CD4-positive, alpha-beta T cell treated with Interferon alpha-2 for 1 hour (primary cell): ENCODE measurements at regions not wholly inside any gene's neighbourhood (a gene's known extent, or its start where the extent isn't known, plus 50 kb on each side); places are given as distances from the start of the nearest gene placed in this dataset.
"Not testable (repeated sequence)": the region's sequence is repeated elsewhere in the genome, so short reads cannot be mapped to it uniquely, and the experiment has no call there.

Source experiments
- DNase-seq, 2 donors: peaks; one replicate each; pipeline ENCODE4 v3.0.0-alpha.2; 2020 to 2022

GRCh38 chr6:153526479-153526878 lies 395.4 kb upstream of the RGS17 start:
- no peak for DNase-seq

GRCh38 chr6:153525998-153526397 lies 394.9 kb upstream of the RGS17 start:
- no peak for DNase-seq

GRCh38 chr6:153523390-153523789 lies 392.3 kb upstream of the RGS17 start:
- DNase-seq, result no peak

- DNase-seq, result peak in 1 of 2 donors; percentile 22
These were observed 380.9 kb upstream of the RGS17 start for GRCh38 chr6:153511896-153512496.

- DNase-seq, result no peak
These were observed 372.7 kb upstream of the RGS17 start for GRCh38 chr6:153503810-153504209.

- DNase-seq, result no peak
These were observed 362.4 kb upstream of the RGS17 start for GRCh38 chr6:153493501-153493900.

GRCh38 chr6:153489479-153489878 lies 358.4 kb upstream of the RGS17 start:
- DNase-seq, result no peak

- DNase-seq, result no peak
These were observed 357.2 kb upstream of the RGS17 start for GRCh38 chr6:153488267-153488666.

GRCh38 chr6:153485072-153485471 lies 354.0 kb upstream of the RGS17 start:
- no peak for DNase-seq

- no peak for DNase-seq
These were observed 353.0 kb upstream of the RGS17 start for GRCh38 chr6:153484056-153484455.

- no peak for DNase-seq
These were observed 345.2 kb upstream of the RGS17 start for GRCh38 chr6:153476243-153476642.

GRCh38 chr6:153465050-153465449 lies 334.0 kb upstream of the RGS17 start:
- DNase-seq, result no peak

GRCh38 chr6:153449279-153449678 lies 318.2 kb upstream of the RGS17 start:
- no peak for DNase-seq

- not testable (repeated sequence) for DNase-seq
These were observed 311.7 kb upstream of the RGS17 start for GRCh38 chr6:153442749-153443148.

GRCh38 chr6:153442096-153442495 lies 311.0 kb upstream of the RGS17 start:
- DNase-seq, result no peak

GRCh38 chr6:153437193-153437592 lies 306.1 kb upstream of the RGS17 start:
- no peak for DNase-seq

GRCh38 chr6:153436351-153436750 lies 305.3 kb upstream of the RGS17 start:
- DNase-seq, result no peak

- DNase-seq, result no peak
These were observed 304.7 kb upstream of the RGS17 start for GRCh38 chr6:153435787-153436186.

GRCh38 chr6:153425536-153425935 lies 294.5 kb upstream of the RGS17 start:
- no peak for DNase-seq

GRCh38 chr6:153424719-153425400 lies 293.8 kb upstream of the RGS17 start:
- no peak for DNase-seq

GRCh38 chr6:153412519-153412918 lies 281.4 kb upstream of the RGS17 start:
- no peak for DNase-seq

GRCh38 chr6:153411070-153411648 lies 280.1 kb upstream of the RGS17 start:
- DNase-seq, result no peak

GRCh38 chr6:153405931-153406330 lies 274.8 kb upstream of the RGS17 start:
- DNase-seq, result no peak

- no peak for DNase-seq
These were observed 270.7 kb upstream of the RGS17 start for GRCh38 chr6:153401751-153402150.

GRCh38 chr6:153392156-153392555 lies 261.1 kb upstream of the RGS17 start:
- no peak for DNase-seq
